ENCODE measurements at regions not wholly inside any gene's neighbourhood (a gene's known extent, or its start where the extent isn't known, plus 50 kb on each side); places are given as distances from the start of the nearest gene placed in this dataset.
A peak's percentile ranks its signal among the peaks of the same experiment; 100 is the strongest.

GRCh38 chr11:111047374-111047773 lies 198.2 kb upstream of the POU2AF2 start:
- H3K4me3 ChIP-seq (ENCODE audit: low read depth, low read length), result no peak overlapping the region
- DNase-seq (ENCODE audit: low read depth), result no peak

- no peak overlapping the region for H3K4me3 ChIP-seq (ENCODE audit: low read depth, low read length)
- DNase-seq (ENCODE audit: low read depth), result no peak
These were observed 199.2 kb upstream of the POU2AF2 start for GRCh38 chr11:111046291-111046690.

GRCh38 chr11:111045874-111046273 lies 199.7 kb upstream of the POU2AF2 start:
- H3K4me3 ChIP-seq (ENCODE audit: low read depth, low read length), result no peak overlapping the region
- DNase-seq (ENCODE audit: low read depth), result no peak

GRCh38 chr11:111045407-111045803 lies 200.1 kb upstream of the POU2AF2 start:
- no peak for DNase-seq (ENCODE audit: low read depth)
- H3K4me3 ChIP-seq (ENCODE audit: low read depth, low read length), result no peak overlapping the region

GRCh38 chr11:111044751-111045406 lies 200.6 kb upstream of the POU2AF2 start:
- DNase-seq (ENCODE audit: low read depth), result no peak
- H3K4me3 ChIP-seq (ENCODE audit: low read depth, low read length), result no peak overlapping the region

- no peak for DNase-seq (ENCODE audit: low read depth)
- no peak overlapping the region for H3K4me3 ChIP-seq (ENCODE audit: low read depth, low read length)
These were observed 205.5 kb upstream of the POU2AF2 start for GRCh38 chr11:111039982-111040381.

- no peak overlapping the region for H3K4me3 ChIP-seq (ENCODE audit: low read depth, low read length)
These were observed 209.8 kb upstream of the POU2AF2 start for GRCh38 chr11:111035746-111036145.

GRCh38 chr11:111026241-111026640 lies 219.3 kb upstream of the POU2AF2 start:
- no peak overlapping the region for H3K4me3 ChIP-seq (ENCODE audit: low read depth, low read length)
- no peak for DNase-seq (ENCODE audit: low read depth)

More at GRCh38 chr11:111035746-111036145, 209.8 kb upstream of the POU2AF2 start:
- no peak for DNase-seq (ENCODE audit: low read depth)

GRCh38 chr11:111021131-111021530 lies 224.4 kb upstream of the POU2AF2 start:
- no peak for DNase-seq (ENCODE audit: low read depth)
- H3K4me3 ChIP-seq (ENCODE audit: low read depth, low read length), result no peak overlapping the region

- no peak for DNase-seq (ENCODE audit: low read depth)
- H3K4me3 ChIP-seq (ENCODE audit: low read depth, low read length), result no peak overlapping the region
These were observed 225.5 kb upstream of the POU2AF2 start for GRCh38 chr11:111019871-111020670.

- no peak overlapping the region for H3K4me3 ChIP-seq (ENCODE audit: low read depth, low read length)
- DNase-seq (ENCODE audit: low read depth), result no peak
These were observed 226.1 kb upstream of the POU2AF2 start for GRCh38 chr11:111019451-111019850.

GRCh38 chr11:111018566-111018965 lies 227.0 kb upstream of the POU2AF2 start:
- H3K4me3 ChIP-seq (ENCODE audit: low read depth, low read length), result no peak overlapping the region
- DNase-seq (ENCODE audit: low read depth), result peak; percentile 36

GRCh38 chr11:111012491-111012890 lies 233.0 kb upstream of the POU2AF2 start:
- DNase-seq (ENCODE audit: low read depth), result no peak
- no peak overlapping the region for H3K4me3 ChIP-seq (ENCODE audit: low read depth, low read length)

- H3K4me3 ChIP-seq (ENCODE audit: low read depth, low read length), result no peak overlapping the region
- no peak for DNase-seq (ENCODE audit: low read depth)
These were observed 234.3 kb upstream of the POU2AF2 start for GRCh38 chr11:111011275-111011594.

GRCh38 chr11:111010391-111011274 lies 234.9 kb upstream of the POU2AF2 start:
- H3K4me3 ChIP-seq (ENCODE audit: low read depth, low read length), result no peak overlapping the region
- DNase-seq (ENCODE audit: low read depth), result no peak

- no peak overlapping the region for H3K4me3 ChIP-seq (ENCODE audit: low read depth, low read length)
- DNase-seq (ENCODE audit: low read depth), result no peak
These were observed 239.3 kb upstream of the POU2AF2 start for GRCh38 chr11:111006227-111006626.

- H3K4me3 ChIP-seq (ENCODE audit: low read depth, low read length), result no peak overlapping the region
- DNase-seq (ENCODE audit: low read depth), result peak; percentile 82
These were observed 243.4 kb upstream of the POU2AF2 start for GRCh38 chr11:111001986-111002611.

GRCh38 chr11:111001081-111001430 lies 244.5 kb upstream of the POU2AF2 start:
- no peak overlapping the region for H3K4me3 ChIP-seq (ENCODE audit: low read depth, low read length)
- DNase-seq (ENCODE audit: low read depth), result no peak

GRCh38 chr11:111000400-111001080 lies 245.0 kb upstream of the POU2AF2 start:
- no peak for DNase-seq (ENCODE audit: low read depth)
- no peak overlapping the region for H3K4me3 ChIP-seq (ENCODE audit: low read depth, low read length)
